Midbrain (tissue), 1 donor: ENCODE measurements at regions not wholly inside any gene's neighbourhood (a gene's known extent, or its start where the extent isn't known, plus 50 kb on each side); places are given as distances from the start of the nearest gene placed in this dataset.
"Not testable (repeated sequence)": the region's sequence is repeated elsewhere in the genome, so short reads cannot be mapped to it uniquely, and the experiment has no call there.

Source experiments
- DNase-seq: peaks from one replicate; lab custom pipeline; 2025; lab: John Stamatoyannopoulos, UW

GRCh38 chr2:192971981-192972380 is 777.2 kb upstream of the TMEFF2 start:
- no peak for DNase-seq

- no peak for DNase-seq
Measured at GRCh38 chr2:192969055-192969454, 774.3 kb upstream of the TMEFF2 start.

DNA sequence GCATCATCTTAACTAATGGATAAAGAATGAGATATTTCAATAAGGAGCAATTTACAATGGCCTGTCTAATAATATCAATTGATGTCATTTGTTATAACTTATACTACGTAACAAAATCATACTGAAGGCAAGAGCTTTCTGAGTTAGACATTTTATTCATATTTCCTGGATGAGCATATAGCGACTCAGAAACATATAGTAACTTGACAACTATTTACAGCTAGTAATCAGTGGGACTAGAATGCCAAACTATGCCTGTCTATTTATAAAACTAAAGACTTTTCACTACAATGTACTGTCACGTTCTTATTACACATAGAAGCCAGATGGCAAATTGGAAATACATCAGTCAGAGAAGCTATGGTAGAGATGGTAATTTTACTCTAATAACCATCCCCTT is 766.2 kb upstream of the TMEFF2 start:
- no peak for DNase-seq

GRCh38 chr2:192958615-192959014 is 763.9 kb upstream of the TMEFF2 start:
- not testable (repeated sequence) for DNase-seq

DNA sequence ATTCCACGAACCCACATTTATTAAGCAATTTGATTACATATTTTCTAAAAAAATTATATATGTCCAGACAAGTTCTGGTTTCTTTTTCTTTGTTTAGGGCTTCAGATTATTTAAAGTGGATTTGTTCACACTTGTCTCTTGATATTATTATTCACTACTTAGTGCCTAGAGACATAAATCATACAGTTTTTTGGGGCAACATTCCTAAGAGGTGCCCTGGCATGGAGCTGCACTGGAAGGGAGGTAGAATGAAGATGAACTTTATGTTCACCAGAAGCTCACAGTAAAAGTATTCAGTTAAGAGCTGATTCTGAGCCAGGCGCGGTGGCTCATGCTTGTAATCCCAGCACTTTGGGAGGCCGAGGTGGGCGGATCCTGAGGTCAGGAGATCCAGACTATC is 762.7 kb upstream of the TMEFF2 start:
- DNase-seq, result no peak

- no peak for DNase-seq
Measured at GRCh38 chr2:192953116-192953515, 758.4 kb upstream of the TMEFF2 start.

- DNase-seq, result no peak
Measured at GRCh38 chr2:192952245-192952644, 757.5 kb upstream of the TMEFF2 start.

DNA sequence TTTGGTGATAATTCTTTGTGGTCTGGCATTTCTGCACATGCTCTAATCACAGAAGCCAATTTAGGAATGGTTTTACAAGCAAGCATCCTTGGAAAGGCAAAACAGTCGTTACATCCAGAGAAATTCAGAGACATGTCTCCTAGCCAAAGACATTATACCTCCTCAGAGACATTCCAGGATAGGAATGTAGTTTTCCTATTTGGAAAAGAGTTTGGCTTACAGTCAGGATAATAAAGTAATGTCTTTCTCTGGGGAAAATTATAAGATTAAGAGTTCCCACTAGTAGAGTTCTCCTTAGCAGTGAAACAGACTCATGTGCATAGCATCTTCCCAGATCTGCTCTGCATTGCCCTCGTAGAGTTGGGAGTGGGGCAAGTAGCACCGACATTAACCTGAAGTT is 753.6 kb upstream of the TMEFF2 start:
- no peak for DNase-seq

GRCh38 chr2:192947352-192947751 is 752.6 kb upstream of the TMEFF2 start:
- DNase-seq, result no peak

DNA sequence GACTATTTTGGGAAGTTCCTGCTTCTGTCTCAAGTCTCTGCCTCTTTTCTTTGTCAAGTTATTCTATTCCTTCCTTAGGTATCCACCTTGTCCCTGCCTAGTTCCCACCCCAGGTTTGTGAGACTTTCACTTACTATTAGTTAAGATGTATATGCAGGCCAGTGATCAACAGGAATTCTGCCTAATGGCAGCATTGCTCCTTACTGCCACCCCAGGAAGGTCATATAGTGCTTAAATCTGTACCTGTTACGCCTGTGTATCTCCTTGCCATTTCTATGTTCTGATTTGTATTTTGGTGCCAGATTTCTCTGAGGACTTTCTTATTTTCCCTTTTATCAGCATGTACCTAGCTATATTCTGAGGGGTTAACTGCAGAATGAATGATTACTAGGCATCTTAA is 746.0 kb upstream of the TMEFF2 start:
- DNase-seq, result no peak

DNA sequence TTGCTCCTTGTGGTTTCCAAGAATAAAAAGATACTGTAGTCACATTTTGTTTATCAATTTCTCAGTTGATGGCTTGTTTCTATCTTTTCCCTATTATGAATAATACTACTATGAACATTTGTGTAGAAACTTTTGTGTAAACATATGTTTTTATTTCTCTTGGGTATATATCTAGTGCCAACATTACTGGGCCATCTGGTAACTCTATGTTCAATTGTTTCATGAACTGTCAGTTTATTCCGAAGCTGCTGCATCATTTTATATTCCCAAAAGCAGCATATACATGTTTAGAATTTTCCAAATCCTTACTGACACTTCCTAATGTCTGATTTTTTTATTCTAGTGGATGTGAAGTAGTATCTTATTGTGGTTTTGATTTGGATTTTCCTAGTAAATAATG is 737.6 kb upstream of the TMEFF2 start:
- no peak for DNase-seq

- not testable (repeated sequence) for DNase-seq
Measured at GRCh38 chr2:192921631-192922030, 726.9 kb upstream of the TMEFF2 start.

GRCh38 chr2:192901446-192901845 is 706.7 kb upstream of the TMEFF2 start:
- no peak for DNase-seq

- no peak for DNase-seq
Measured at GRCh38 chr2:192899466-192899865, 704.7 kb upstream of the TMEFF2 start.

DNA sequence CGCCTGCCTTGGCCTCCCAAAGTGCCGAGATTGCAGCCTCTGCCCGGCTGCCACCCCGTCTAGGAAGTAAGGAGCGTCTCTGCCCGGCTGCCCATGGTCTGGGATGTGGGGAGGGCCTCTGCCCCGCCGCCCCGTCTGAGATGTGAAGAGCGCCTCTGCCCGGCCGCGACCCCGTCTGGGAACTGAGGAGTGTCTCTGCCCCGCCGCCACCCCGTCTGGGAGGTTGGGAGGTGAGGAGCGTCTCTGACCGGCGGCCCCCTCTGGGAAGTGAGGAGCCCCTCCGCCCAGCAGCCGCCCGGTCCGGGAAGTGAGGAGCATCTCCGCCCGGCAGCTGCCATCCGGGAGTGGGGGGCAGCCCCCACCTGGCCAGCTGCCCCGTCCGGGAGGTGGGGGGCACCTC is 699.2 kb upstream of the TMEFF2 start:
- not testable (repeated sequence) for DNase-seq

- DNase-seq, result no peak
Measured at GRCh38 chr2:192888109-192888508, 693.4 kb upstream of the TMEFF2 start.

DNA sequence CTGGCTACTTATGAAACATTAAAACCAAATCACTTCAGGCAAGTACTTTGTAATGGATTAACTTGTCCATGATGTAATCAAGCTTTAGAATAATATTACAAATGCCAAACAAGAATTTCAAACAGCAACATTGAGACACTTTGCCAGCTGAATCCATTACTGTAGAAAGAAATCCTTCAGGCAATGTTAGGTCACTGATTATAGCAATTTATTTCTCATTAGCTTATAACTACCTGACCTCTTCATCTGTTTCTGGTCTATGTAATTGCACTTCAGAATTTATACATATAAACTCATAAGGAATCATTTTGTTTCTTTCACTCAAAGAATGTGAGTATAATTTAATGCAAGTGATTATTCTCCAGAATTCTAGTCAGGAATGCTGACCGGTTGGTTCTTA is 692.6 kb upstream of the TMEFF2 start:
- no peak for DNase-seq

DNA sequence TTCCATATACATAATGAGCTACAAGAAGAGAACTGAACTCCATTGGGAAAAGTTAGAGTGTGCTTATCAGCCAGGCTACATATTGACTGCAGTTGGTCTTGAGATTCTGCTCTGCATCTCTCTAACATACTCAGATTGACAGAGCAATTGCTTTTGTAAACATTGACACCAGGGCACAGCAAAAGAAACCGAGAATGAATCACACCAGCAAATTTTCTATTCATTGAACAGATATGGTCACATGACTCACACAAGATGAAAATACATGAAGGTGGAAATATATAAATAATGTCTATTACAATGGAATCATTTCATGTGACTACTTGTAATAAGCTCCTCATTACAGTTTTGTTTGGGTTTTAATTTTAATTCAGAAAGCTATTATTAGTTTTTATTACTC is 691.9 kb upstream of the TMEFF2 start:
- no peak for DNase-seq

- DNase-seq, result no peak
Measured at GRCh38 chr2:192885569-192886160, 690.9 kb upstream of the TMEFF2 start.

DNA sequence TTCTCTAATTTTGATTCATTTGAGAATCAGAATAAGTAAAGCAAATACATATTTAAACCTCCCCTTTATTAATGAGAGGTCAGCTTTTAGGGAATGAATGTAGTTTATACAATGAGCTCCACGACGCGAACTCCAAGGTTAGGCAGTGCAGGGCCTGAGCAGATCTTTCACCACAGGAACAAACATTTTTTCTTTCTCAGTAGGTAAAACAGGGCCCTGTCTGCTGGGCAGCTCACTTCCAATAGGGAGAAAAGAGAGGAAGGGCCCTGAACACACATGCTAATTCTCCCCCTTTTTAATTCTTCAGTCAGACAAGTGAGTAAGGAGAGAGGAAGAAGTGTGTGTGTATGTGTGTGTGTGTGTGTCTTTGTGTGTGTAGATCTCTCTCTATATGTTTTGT is 682.4 kb upstream of the TMEFF2 start:
- DNase-seq, result no peak

DNA sequence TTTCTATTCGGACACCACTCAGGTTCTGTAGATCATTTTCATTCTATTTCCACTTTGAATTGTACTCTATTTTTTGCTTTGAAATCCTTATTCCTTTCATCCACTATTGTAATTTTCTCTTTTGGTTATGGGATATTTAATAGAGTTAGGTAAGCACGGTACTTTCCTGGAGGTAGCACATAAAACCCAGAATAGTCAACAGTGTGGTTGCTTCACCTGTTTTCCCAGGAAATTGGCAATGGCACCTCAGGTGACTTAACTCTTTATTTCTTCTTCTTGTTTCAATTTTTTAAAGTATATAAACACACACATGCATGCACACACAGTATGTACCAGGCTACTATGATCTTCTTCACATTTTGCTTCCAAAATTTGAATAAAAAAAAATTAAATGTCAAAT is 682.0 kb upstream of the TMEFF2 start:
- no peak for DNase-seq

DNA sequence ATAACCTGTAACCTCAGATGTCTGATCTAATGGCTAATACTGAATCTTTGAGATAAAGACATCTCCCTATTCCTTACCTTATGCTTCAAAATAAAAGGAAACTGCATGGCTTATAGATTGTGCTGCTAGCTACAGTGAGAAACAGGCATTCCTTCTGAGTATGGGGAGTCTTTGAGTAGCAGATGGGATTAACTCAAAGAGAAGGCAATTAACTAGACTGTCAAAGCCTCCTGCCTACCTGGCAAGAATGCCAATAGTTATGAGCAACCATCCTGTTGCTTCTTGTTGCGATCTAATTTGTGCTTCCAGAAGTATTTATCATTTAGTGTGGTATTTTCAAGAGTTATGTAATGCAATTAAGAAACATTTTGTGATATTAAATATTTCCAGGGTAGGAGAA is 660.0 kb upstream of the TMEFF2 start:
- no peak for DNase-seq

DNA sequence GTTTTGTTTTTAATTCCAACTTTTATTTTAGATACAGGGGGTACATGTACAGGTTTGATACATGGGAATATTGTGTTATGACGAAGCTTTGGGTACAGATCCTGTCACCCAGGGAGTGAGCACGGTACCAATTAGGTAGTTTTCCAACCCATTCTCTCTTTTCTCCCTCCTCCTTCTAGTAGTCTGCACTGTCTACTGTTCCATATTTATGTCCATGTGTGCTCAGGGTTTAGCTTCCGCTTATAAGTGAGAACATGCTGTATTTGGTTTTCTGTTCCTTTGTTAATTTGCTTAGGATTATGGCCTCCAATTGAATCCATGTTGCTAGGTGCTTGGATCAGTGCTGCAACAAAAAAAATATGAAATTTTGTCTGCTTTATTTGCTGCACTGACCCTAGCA is 659.3 kb upstream of the TMEFF2 start:
- no peak for DNase-seq

- DNase-seq, result no peak
Measured at GRCh38 chr2:192828947-192829346, 634.2 kb upstream of the TMEFF2 start.

GRCh38 chr2:192828175-192828574 is 633.4 kb upstream of the TMEFF2 start:
- no peak for DNase-seq
